ENCODE measurements at regions not wholly inside any gene's neighbourhood (a gene's known extent, or its start where the extent isn't known, plus 50 kb on each side); places are given as distances from the start of the nearest gene placed in this dataset.

- TF ChIP-seq POLR2AphosphoS5 (IDR thresholded peaks at IDR 0.05; ENCODE audit: borderline replicate concordance, low read depth, low read length) = no peak
- no peak for TF ChIP-seq FOXP2 (optimal IDR thresholded peaks at IDR 0.05; ENCODE audit: control extremely low read depth, extremely low read length, insufficient read depth)
- TF ChIP-seq EZH2 (IDR thresholded peaks at IDR 0.05) = no peak
Observed at GRCh38 chr3:64919934-64920333, 232.1 kb upstream of the ADAMTS9 start.

Data from SK-N-MC (cell line).